HepG2 (cell line): ENCODE measurements at regions not wholly inside any gene's neighbourhood (a gene's known extent, or its start where the extent isn't known, plus 50 kb on each side); places are given as distances from the start of the nearest gene placed in this dataset.

Experiments used
- ATAC-seq: fragments of 200-7000 bp; cut with Tn5 transposase; 3 replicates; pipeline ENCODE4 v1.9.1; 2020; ENCODE audit warnings: mild to moderate bottlenecking, moderate library complexity
- BruUV-seq: library from RNA; stranded (reverse); fragments of 400-500 nt; replicated peaks from 2 replicates; lab custom pipeline; 2021; lab: Mats Ljungman, UMichigan
- CTCF ChIA-PET: fragments of 300-600 bp; formaldehyde crosslinking; extraction: SDS; loops from one replicate; lab custom pipeline; 2021; ENCODE audit warnings: low total read pairs, inconsistent platforms, low intra/inter-chr PET ratio; lab: Yijun Ruan, JAX
- POLR2A ChIA-PET: fragments of 350-600 bp; sonication (Branson Sonifier 250); formaldehyde crosslinking; loops from one replicate; lab custom pipeline; 2020; ENCODE audit warnings: antibody characterized with exemption, inconsistent platforms; lab: Yijun Ruan, JAX
- DNase-seq: peaks from one replicate; pipeline ENCODE4 v3.0.0-alpha.2; 2015; ENCODE audit warnings: low spot score
- FAIRE-seq: peaks from 3 replicates; lab custom pipeline; 2011; peaks lifted over from hg19 to GRCh38; lab: Jason Lieb, UNC
- H2AFZ ChIP-seq: one replicate; pipeline ENCODE4 v1.6.1; 2011; ENCODE audit warnings: low read length, inconsistent platforms
- H3K27ac ChIP-seq: fragments of 300-600 bp; 3 replicates; pipeline ENCODE4 v1.8.0; 2011; ENCODE audit warnings: mixed run types, mild to moderate bottlenecking, mixed read lengths, low read length, inconsistent platforms; ENCODE audit not compliant: insufficient read depth; ENCODE audit errors: extremely low read length
- H3K27me3 ChIP-seq, 2 experiments: fragments of 200-600 bp in 1 of 2; 2 replicates in 1 of 2; 3 replicates in 1 of 2; pipeline versions ENCODE4 v1.6.0 to v1.8.0; 2011; ENCODE audit warnings: low read length in 2 of 2, mild to moderate bottlenecking in 2 of 2, moderate library complexity in 2 of 2, inconsistent platforms in 1 of 2; ENCODE audit not compliant: insufficient read depth in 2 of 2, control insufficient read depth in 1 of 2
- H3K36me3 ChIP-seq, 2 experiments: fragments of 200-600 bp in 1 of 2; replicated peaks in 1 of 2; 2 replicates in 1 of 2; 3 replicates in 1 of 2; pipeline versions ENCODE4 v1.5.1 to v1.8.0; 2011; ENCODE audit warnings: low read length in 2 of 2, inconsistent platforms in 1 of 2; ENCODE audit not compliant: insufficient read depth in 2 of 2, control insufficient read depth in 1 of 2
- H3K4me1 ChIP-seq: 2 replicates; pipeline ENCODE4 v1.5.1; 2012; ENCODE audit warnings: low read length, inconsistent platforms; ENCODE audit not compliant: insufficient read depth
- H3K4me2 ChIP-seq: 2 replicates; pipeline ENCODE4 v1.6.0; 2011; ENCODE audit warnings: low read depth, low read length, inconsistent platforms
- H3K4me3 ChIP-seq, 3 experiments: fragments of 200-600 bp in 1 of 3; sonication (generic), shearing (Covaris generic) in 1 of 3; replicated peaks in 1 of 3; 2 replicates each; pipeline ENCODE4 v1.5.1; 2011 to 2016; ENCODE audit warnings: low read length in 3 of 3, inconsistent platforms in 2 of 3, low read depth in 2 of 3, mild to moderate bottlenecking in 2 of 3, control low read depth in 1 of 3, mixed read lengths in 1 of 3; ENCODE audit not compliant: insufficient read depth in 1 of 3
- H3K79me2 ChIP-seq: one replicate; pipeline ENCODE4 v1.6.1; 2011; ENCODE audit warnings: low read length, inconsistent platforms; ENCODE audit not compliant: insufficient read depth
- H3K9ac ChIP-seq: 2 replicates; pipeline ENCODE4 v1.6.0; 2011; ENCODE audit warnings: mild to moderate bottlenecking, low read depth, low read length, inconsistent platforms; ENCODE audit not compliant: insufficient read depth
- H3K9me3 ChIP-seq: 2 replicates; pipeline ENCODE4 v1.5.1; 2012; ENCODE audit warnings: mild to moderate bottlenecking, low read length
- H4K20me1 ChIP-seq: 2 replicates; pipeline ENCODE4 v1.6.0; 2011; ENCODE audit warnings: inconsistent platforms, mild to moderate bottlenecking, low read length, moderate library complexity; ENCODE audit not compliant: insufficient read depth
- ATF7 ChIP-seq, 2 experiments: fragments of 450-650 bp in 1 of 2; sonication (generic) in 1 of 2; formaldehyde crosslinking in 1 of 2; IDR thresholded peaks; 2 replicates each; pipeline versions ENCODE4 v1.4.0 to v1.6.1; 2016 to 2020; ENCODE audit warnings: antibody characterized with exemption in 1 of 2, mild to moderate bottlenecking in 1 of 2, missing genetic modification reagents in 1 of 2
- MAFK ChIP-seq, 2 experiments: IDR thresholded peaks in 1 of 2; conservative IDR thresholded peaks in 1 of 2; 2 replicates each; pipeline ENCODE4 v1.6.1; 2011; ENCODE audit warnings: improper control_type of control experiment in 2 of 2, low read length in 2 of 2
- MXD4 ChIP-seq: IDR thresholded peaks from 2 replicates; pipeline ENCODE4 v1.6.1; 2016; ENCODE audit warnings: mild to moderate bottlenecking, missing biosample characterization, missing genetic modification reagents
- NR1H2 ChIP-seq: sonication (generic); formaldehyde crosslinking; IDR thresholded peaks from 2 replicates; pipeline ENCODE4 v1.8.1; 2022; ENCODE audit warnings: low read depth, missing genetic modification reagents, borderline replicate concordance
- RFXAP ChIP-seq: sonication (generic); formaldehyde crosslinking; IDR thresholded peaks from 2 replicates; pipeline ENCODE4 v1.4.0; 2020; ENCODE audit warnings: missing genetic modification reagents, borderline replicate concordance
- SP140L ChIP-seq: sonication (generic); formaldehyde crosslinking; IDR thresholded peaks from 2 replicates; pipeline ENCODE4 v1.4.0; 2020; ENCODE audit warnings: missing genetic modification reagents, borderline replicate concordance
- THYN1 ChIP-seq: sonication (generic); formaldehyde crosslinking; IDR thresholded peaks from 2 replicates; pipeline ENCODE4 v1.8.1; 2023; ENCODE audit warnings: low read depth, mild to moderate bottlenecking, moderate library complexity, missing genetic modification reagents, borderline replicate concordance
- ZBTB3 ChIP-seq: sonication (generic); formaldehyde crosslinking; IDR thresholded peaks from 2 replicates; pipeline ENCODE4 v1.4.0; 2020; ENCODE audit warnings: low read depth, mild to moderate bottlenecking, moderate library complexity, missing genetic modification reagents, borderline replicate concordance
- ZNF782 ChIP-seq: sonication (generic); formaldehyde crosslinking; IDR thresholded peaks from 2 replicates; pipeline ENCODE4 v1.4.0; 2020; ENCODE audit warnings: missing genetic modification reagents, mild to moderate bottlenecking, borderline replicate concordance
- WGBS: methylation state at CpG from one replicate; pipeline ENCODE4 v1.1.6; 2017; ENCODE audit warnings: low lambda C conversion rate; 5-methylcytosine and 5-hydroxymethylcytosine counted together
- in situ Hi-C: cut with HindIII; loops from 2 replicates; pipeline ENCODE4 v1.10.0; 2017; ENCODE audit warnings: low pct_unique_long_range_greater_than_20kb; ENCODE audit not compliant: extremely low pct_ligation_motif_present
- intact Hi-C: fragments of 100-400 bp; cut with micrococcal nuclease; formaldehyde crosslinking; loops from one replicate; pipeline ENCODE4 v1.10.0; 2022; ENCODE audit not compliant: unreplicated experiment
- TF ChIP-seq, protein P1 (sequence below): sonication (generic); formaldehyde crosslinking; IDR thresholded peaks from 2 replicates; pipeline ENCODE4 v1.5.0; 2020; ENCODE audit warnings: missing genetic modification reagents

DNA sequence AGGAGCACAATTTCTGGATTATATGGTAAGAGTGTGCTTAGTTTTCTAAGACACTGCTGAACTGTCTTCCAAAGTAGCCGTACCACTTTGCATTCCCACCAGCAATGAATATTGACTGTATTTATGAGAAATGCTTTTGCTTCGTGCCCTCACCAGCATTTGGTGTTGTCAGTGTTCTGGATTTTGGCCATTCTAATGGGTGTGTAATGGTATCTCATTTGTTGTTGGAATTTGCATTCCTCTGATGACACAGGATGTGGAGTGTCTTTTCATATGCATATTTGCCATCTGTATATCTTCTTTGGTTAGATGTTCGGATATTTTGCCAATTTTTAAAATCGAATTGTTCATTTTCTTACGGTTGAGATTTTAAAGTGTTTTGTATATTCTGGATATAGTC, 558.5 kb upstream of the FZD8 start:
- Histone ChIP-seq H3K27ac (no peak overlapping the region), H2AFZ (no peak overlapping the region), H3K4me3 (no peak overlapping the region), H3K27me3 (no peaks in the 10 kb centered on the region; a peak in 1 of 5 replicates), H3K36me3 (no peaks in the 10 kb centered on the region), H3K4me1 (no peaks in the 10 kb centered on the region), H3K9ac (no peak overlapping the region), H3K4me2 (no peak overlapping the region), H3K9me3 (no peaks in the 10 kb centered on the region), H4K20me1 (no peaks in the 10 kb centered on the region), H3K79me2 (no peaks in the 10 kb centered on the region)
- TF ChIP-seq ZNF782 (CRISPR knock-in tag) (no peak), THYN1 (no peak), NR1H2 (no peak), RFXAP (CRISPR knock-in tag) (no peak), SP140L (CRISPR knock-in tag) (no peak), ATF7 (IDR thresholded peaks at IDR 0.05) (no peak), ATF7 (CRISPR knock-in tag; IDR thresholded peaks at IDR 0.05) (no peak)
- POLR2A ChIA-PET = no interaction called here
- 10% methylated on average over 5 of the region's 5 CpGs for WGBS
- in situ Hi-C loops = no loop called here
- no peak for DNase-seq
- BruUV-seq = no TSS peak
- no peak for FAIRE-seq
- ATAC-seq = no peak
- intact Hi-C loops = no loop called here
- CTCF ChIA-PET = no interaction called here

DNA sequence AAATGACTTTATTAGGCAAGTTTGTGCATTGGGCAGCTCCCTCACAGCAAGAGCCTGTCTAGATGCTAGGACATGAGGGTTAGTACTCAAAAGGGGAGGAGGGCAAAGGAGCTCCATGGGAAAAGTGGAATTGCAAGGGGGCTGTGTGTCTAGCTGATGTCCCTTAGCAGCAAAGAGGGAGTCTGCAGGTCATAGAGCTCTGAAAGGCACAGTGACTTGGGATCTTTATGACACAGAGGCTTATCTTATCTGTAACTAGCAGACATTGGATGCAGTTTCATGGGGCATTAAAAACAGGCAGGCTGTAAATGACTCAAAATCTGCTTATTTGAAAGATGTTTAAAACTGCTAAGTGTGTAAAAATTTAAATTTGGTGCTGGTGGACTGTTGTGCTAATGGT, 556.2 kb upstream of the FZD8 start:
- no peaks in the 10 kb centered on the region for H3K36me3 ChIP-seq
- H3K4me3 ChIP-seq = no peak overlapping the region
- no TSS peak for BruUV-seq
- TF ChIP-seq MAFK (conservative IDR thresholded peaks at IDR 0.05 in 1 of 2, IDR thresholded peaks at IDR 0.05 in 1 of 2; ENCODE audit: low read length in 2 of 2) (no peak), MXD4 (CRISPR knock-in tag) (no peak), ZBTB3 (CRISPR knock-in tag) (no peak)
- TF ChIP-seq, protein P1, sequence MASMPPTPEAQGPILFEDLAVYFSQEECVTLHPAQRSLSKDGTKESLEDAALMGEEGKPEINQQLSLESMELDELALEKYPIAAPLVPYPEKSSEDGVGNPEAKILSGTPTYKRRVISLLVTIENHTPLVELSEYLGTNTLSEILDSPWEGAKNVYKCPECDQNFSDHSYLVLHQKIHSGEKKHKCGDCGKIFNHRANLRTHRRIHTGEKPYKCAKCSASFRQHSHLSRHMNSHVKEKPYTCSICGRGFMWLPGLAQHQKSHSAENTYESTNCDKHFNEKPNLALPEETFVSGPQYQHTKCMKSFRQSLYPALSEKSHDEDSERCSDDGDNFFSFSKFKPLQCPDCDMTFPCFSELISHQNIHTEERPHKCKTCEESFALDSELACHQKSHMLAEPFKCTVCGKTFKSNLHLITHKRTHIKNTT (CRISPR knock-in tag) = no peak
- H3K79me2 ChIP-seq = no peaks in the 10 kb centered on the region
- FAIRE-seq (no peak), ATAC-seq (no peak), DNase-seq (no peak)
- in situ Hi-C loops (no loop called here), intact Hi-C loops (no loop called here)
- H3K27me3 ChIP-seq = no peaks in the 10 kb centered on the region; a peak in 1 of 5 replicates
- H4K20me1 ChIP-seq = no peaks in the 10 kb centered on the region
- ChIA-PET POLR2A (no interaction called here), CTCF (no interaction called here)
- H3K4me1 ChIP-seq = no peaks in the 10 kb centered on the region
- no peak overlapping the region for H3K4me2 ChIP-seq
- H3K9ac ChIP-seq = no peak overlapping the region
- H2AFZ ChIP-seq = no peak overlapping the region
- H3K9me3 ChIP-seq = no peaks in the 10 kb centered on the region
- no peak overlapping the region for H3K27ac ChIP-seq
